Daoy (cell line): ENCODE measurements at regions not wholly inside any gene's neighbourhood (a gene's known extent, or its start where the extent isn't known, plus 50 kb on each side); places are given as distances from the start of the nearest gene placed in this dataset.
"Not testable (repeated sequence)": the region's sequence is repeated elsewhere in the genome, so short reads cannot be mapped to it uniquely, and the experiment has no call there.

Experiments used
- DNase-seq: peaks from one replicate; pipeline ENCODE4 v3.0.0-alpha.2; 2015; ENCODE audit warnings: low read depth

DNA sequence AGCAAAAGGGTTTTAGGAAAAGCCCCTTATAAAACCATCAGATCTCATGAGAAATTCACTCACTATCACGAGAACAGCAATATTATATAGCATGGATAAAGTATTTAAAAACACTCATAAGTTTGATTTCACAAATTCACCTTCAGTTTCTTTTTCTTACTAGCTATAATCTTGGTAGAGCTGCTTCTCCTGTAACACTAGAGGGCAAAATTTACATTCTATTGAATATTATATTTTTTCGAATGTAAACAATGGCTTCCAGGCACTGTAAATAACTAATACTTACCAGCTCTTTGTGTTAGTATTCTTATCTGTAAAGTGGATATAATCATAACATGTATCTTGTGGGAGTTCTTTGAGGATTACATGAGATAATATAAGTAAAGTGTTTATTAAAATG is 259.6 kb downstream of the CCER1 start:
- DNase-seq: no peak

DNA sequence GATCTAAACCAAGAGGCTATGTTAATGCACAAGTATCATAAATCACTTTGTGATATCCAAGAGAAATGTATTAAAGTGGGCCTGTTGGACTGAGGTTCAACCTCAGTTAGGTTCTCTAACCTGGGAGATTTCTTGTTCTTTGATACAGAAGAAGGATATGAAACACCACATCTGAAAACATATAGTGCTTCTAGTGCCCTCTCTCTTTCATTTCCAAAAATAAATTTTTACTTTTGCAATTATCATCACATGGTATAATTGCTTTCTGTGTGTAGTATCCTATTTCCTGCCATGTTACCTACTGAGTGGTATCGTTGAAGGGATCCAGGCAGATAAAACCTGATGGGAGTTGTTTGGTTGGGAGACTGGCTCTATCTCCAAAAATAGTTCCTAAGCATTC is 264.9 kb downstream of the CCER1 start:
- no peak for DNase-seq

DNA sequence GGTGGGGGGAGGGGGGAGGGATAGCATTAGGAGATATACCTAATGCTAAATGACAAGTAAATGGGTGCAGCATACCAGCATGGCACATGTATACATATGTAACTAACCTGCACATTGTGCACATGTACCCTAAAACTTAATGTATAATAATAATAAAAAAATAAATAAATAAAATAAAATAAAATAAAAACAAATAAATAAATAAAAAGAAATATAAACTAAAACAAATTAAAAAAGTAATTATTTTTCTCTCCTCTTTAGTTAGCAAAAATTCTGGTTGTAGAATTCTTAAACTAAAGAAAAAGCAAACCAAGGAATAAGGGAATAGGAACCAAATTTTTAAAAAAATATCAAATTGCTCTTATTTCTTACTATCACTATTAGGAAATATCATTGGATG is 267.3 kb downstream of the CCER1 start:
- not testable (repeated sequence) for DNase-seq

DNA sequence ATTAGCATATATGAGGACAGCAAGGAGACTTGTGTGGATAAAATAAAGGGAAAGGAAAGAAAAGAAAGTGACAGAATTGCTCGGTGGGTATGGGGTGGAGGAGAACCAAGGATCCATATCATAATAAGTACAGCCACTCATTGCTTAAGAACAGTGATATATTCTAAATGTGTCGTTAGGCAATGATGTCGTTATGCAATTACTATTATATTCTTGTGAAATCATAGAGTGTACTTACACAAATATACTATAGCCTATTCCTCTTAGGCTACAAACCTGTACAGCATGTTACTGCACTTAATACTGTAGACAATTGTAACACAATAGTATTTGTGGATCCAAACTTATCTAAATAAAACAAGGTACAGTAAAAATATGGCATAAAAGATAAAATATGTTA is 271.1 kb downstream of the CCER1 start:
- no peak for DNase-seq

DNA sequence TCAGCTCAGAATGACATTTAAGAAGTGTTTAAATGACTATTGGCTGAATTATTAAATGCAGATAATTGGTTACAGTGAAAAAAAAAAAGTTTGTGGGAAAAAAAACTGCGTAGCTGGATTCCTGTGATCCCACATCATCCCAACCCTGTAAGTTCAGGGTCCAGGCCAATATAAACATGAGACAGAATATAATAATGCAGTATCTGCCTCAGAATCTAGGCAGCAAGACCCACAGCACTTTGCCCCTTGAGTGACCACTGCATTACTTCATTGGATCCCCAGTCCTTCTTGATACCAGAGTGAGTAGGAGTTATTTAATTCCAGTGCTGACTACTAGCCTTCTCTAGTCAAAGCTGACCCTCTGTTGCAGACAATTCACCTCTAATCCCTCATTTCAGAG is 272.6 kb downstream of the CCER1 start:
- no peak for DNase-seq

DNA sequence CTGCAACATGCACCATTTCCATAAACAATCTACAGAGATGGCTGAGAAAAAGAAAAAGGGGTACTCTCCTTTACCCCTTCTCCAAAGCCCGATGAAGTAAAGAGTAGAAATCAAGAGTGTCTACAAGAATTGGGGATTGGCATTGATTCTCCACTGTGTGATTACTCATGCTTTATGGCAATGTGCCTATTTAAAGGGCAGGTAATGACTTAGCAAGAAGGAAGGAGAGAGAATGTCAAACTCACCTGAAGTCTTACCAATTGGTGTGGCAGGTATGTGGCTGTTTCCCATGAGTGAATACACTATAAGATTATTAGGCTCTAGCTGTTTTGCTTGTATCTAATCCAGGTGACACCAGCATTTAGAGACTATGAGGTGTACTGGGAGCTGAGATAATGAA is 275.3 kb downstream of the CCER1 start:
- DNase-seq: no peak

DNA sequence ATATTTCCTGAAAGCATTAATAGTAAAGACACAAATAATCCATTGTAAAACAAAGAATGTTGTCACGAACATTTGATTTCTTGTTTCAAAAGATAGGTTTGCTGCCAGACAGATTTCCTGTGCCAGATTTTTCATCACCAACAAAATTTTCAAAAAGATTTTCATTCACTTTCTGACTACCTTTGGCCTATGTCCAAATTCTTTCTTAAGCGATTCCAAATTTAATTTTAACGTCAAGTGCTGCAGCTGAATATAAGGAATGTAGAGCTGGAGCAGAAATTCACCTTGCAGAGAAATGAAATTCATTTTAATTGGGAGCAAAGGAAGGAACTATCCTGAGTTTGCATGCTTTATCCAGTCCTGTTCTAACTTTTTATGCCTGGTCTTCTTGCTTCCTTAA is 277.4 kb downstream of the CCER1 start:
- DNase-seq: no peak

DNA sequence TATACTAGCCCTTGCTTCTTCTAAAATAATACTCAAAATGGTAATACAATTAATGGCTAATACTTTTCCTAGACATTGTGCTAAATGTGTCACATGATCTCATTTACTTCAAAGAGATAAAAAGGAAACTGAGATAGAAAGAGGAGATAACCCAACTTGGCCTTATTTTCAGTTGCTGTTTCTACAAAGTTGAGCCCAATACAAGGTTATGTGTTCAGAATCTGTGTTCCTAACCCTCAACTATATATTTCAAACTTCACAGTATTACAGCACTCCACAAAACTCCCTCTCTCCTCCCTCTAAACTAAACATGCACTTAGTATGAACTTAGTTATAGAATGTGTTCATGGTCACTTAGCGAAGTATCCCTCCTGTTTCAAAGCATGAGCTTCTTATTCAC is 277.9 kb downstream of the CCER1 start:
- DNase-seq: no peak

DNA sequence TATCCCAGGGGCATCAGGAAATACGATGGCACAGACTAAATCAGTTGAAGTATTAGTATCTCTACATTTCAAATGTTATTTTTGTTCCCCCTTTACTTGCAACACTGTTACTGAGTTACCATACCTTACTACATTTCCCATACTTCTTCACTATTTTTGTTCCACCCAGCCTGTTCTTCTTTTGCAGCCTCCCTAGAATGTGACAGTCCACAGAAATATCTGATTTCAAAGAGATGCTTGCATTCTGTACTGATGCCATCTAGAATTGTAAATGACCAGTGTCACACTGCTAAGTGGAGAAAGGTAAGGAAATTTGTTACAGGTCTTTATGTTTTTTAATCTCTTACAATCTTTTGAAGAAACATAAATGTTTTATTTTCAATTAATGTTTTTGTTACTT is 279.9 kb downstream of the CCER1 start:
- DNase-seq: no peak

DNA sequence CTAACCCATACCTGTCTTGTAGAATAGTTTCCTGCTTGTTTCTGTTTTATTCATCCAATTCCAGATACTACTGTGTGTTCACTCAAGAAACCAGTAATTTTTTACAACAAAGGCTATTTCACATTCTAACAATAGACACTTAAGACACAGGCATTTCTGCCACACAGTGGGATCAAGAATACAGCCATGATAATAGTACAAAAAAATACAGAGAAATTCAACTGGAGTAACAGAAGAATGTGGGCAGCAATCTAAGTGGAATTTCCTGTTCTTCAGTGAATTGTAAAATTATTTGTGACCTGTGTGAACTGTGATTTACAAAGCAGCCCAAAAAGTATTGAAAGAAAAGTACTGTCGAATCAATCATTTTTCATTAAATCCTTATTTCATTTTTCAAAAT is 282.9 kb downstream of the CCER1 start:
- DNase-seq: no peak

DNA sequence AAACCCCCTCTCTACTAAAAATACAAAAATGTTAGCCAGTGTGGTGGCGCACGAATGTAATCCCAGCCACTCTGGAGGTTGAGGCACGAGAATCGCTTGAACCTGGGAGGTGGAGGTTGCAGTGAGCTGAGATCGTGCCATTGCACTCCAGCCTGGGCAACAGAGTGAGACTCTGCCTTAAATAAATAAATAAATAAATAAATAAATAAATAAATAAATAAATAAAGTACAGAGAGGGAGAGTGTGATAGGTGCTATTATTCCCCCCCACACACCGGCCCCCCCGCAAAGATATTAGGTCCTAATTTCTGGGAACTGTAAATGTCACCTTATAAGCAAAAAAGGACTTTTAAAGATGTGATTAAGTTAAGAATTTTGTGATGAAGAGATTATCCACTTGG is 291.0 kb downstream of the CCER1 start:
- not testable (repeated sequence) for DNase-seq

DNA sequence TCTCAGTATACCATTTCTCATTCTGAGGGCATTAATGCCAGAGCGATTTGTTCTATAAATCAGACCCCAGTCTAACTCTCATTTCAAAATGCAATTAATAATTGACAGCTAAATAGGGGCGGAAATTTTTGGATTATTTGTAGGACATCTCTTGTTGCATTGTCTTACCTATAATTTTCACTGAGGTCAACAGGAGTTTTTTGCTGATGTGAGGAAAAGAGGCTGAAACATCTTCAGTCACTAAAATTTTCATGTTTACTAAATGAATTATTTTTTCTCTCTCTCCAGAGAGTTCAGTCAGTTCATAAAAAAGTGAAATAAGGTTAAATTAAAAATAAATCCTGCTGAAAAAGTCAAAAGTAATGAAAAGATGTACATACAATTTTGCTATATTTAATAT is 295.9 kb downstream of the CCER1 start:
- DNase-seq: no peak

DNA sequence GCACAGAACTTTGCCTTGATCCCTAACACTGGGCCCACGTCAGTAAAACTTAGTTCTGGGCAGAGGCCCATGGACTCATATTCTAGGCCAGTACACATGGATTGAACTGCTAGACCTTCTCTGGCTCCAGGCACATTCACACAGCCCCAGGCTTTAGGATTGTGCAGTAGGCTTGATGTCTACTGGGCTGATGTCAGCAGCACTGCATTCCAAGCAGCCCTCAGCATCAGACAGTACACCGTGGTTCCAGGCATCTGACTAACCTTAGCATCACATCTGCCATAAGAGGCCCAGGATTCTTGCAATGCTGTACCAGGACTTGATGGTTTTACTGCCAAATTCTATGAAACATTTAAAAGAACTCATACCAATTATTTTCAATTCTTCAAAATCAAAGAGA is 301.9 kb downstream of the CCER1 start:
- no peak for DNase-seq

DNA sequence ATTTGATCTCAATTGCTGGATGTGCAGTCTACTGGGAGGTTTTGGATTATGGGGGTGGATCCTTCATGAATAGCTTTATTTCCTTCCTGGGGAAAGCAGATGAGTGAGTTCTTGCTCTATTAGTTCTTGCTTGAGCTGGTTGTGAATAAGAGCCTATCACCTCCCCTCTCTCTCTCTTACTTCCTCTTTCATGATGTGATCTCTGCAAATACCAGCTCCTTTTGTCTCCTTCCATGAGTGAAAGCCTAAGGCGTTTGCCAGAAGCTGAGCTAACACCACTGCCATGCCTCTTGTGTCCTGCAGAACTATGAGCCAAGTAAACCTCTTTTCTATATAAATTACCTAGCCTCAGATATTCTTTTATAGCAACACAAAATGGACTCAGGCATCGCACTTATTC is 302.7 kb downstream of the CCER1 start:
- DNase-seq: no peak

DNA sequence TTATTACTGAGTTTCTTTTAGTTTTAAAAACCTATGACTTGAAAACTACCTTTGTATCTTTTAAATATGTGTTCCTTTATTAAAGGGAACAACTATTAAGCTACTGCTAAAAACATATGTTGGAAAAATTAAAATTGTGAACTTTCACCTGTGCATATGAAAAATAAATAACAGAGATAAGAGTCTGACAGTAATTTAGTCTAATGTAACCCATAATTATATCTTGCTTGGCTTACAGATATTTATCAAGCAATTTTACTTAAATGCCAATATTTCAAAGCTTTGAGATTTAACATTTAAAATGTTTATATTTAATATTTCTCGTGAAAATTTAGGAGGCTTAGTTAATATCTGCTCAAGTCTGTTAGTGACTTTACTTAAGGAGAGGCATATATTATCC is 309.8 kb downstream of the CCER1 start:
- no peak for DNase-seq

DNA sequence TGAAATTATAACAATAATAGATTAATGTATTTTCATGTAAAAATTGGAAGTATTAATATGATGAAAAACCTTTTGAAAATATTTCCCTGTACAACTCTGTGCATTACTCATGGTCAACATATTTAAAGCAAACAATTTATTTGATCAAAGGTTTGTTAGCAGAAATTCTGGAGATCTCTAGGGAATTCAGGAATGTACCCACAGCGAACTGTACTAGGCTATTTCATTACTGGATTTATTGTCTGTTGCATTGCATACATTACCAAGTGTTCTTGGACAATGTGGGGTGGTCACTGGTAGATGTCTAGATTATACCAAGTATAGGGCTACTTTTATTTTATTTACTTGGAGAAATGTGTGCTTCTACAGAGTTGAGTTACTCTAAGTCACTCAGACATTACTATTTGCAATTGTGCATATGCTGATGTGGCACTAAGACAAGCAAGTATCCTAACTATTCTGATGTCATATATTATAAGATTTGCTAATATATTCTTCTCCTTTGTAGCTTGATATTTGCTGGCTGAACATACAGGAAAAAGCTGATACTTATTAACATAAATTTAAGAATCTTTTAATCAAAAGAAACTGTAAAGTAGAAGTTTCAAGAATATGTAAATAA is 323.3 kb downstream of the CCER1 start:
- DNase-seq: no peak

DNA sequence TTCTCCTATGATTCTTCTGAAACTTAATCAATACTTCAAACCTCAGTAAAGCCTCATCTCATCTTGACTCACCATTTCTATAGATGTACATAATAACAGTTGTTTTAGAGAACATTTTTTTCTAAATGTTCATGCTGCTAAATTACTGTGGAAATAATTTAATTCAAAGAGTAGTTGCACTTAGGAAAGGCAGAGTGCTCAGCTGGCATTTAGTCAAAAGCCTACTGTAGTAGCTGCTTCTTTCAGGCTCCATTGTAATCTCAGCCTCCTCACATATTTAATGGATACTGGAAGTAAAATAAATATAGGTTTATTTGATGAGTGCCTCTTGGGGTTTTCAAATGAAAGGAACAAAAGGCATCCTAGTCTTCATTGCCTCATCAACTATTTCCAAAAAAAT is 325.0 kb downstream of the CCER1 start:
- no peak for DNase-seq

DNA sequence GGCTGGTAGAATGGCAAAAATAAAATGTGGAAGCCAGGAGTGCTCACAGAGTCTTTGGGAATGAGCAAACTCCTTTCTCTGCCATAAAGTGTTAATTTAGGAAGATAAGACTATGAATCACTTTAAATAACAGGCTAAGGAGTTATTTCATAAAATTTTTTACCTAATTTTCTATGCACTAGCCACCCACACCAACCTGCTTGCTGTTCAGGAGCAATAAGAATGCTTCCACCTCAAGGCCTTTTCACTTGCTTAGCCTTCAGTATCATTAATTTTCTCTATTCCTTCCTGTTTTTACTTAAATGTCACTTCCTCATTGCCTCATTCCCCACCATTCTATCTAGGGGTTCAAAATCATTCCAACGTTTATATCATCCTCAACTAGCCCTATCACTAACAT is 326.8 kb downstream of the CCER1 start:
- DNase-seq: no peak

DNA sequence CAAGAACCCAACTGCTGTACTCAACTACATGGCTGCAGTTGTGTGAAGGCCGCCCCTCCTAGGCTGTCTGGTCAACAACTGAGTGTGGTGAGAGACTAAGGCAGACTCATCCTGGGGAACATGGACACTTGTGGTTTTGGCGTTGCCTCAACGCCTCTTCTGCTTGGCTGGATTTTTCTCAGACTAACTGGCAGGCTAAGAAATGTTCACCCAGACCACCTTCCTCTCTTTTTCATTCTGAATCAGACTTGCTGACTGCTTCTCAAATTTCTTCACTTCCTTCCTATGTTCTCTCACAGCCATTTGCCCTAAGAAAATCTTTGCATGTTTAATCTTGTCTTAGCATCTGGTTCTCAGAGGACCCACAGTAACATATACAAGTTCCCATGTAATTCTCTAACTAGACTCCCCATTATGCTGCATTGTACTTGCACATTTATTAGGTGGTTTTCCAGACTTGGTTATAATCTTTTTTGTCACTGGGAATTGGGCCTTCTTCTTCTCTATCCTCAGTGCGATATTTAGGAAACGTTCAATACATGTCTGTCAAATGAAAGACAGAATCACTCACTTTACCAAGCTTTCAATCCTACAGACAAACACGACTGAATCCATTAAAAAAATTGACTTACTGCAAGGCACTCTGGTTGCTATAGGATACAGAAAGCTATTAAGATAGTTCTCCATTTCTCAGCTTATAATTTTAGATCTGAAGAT is 327.6 kb downstream of the CCER1 start:
- DNase-seq: no peak

DNA sequence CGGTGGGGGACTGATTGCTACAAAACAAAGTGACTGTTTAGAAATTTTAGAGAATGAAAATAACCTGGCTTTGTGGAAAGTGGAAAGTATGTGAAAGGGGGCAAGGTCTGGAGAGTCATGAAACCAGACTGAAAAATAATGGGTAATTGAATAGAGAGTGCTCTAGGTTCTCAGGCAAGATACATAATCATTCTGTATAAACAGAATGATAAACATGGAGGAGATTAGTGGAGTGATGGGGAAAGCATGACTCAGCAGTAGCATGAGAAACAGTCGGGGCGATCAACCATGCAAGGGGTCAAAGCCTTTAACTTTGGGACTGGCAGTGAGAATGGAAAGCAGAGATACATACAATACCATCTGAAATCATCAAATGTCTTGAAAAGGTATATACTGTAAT is 332.5 kb downstream of the CCER1 start:
- no peak for DNase-seq

DNA sequence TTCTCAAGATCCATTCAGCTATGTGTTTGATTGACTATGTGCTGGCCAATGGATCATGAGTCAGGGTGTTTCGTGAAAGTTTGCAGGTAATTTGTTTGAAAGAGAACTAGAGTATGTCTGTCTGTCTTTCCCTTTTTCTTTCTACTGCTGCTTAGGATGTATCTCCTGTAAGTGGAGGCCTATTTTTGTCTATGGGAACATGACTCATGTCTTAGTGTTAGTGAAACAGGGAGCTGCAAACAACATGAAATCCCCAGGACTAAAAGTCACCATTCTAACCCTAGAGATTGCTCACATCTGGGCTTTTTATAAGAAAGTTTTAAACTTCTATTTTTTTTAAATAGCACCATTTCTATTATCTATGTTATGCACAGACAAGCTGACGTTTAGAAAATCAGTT is 333.0 kb downstream of the CCER1 start:
- DNase-seq: no peak

DNA sequence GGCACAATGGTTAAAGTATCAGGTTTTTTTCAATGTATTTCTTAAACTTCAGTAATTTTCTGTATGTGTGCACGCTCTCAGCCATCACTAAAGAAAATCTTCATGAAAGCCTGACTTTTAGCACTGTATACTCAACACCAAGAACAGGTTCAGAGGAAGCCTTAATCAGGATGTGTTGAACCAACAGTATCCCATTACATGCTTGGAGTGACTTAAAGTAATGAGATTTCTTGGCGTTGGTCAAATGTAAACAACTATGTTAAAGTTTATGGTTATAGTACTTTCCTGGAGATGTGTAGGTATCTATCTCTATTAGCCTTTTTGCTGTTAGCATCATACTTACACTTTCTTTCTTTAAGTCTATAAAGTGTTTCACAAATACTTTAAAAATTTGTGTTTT is 335.0 kb downstream of the CCER1 start:
- no peak for DNase-seq

DNA sequence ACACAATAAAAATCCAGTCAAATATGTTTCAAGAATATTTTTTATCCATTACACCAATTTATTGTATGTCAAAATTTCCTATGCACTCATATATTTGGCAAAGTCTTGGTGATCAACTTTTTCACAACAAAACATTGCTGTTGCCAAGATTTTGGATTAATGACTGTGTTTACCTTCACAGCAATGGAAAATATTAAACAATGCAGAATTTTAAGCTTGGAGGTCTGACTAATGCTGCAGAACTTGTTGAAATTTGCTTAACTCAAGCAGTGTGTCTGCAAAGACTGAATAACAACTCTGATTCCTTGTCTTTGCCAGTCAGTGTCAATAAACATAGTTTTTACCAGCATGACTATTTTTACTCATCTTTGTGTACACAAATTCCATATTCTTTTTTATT is 336.4 kb downstream of the CCER1 start:
- no peak for DNase-seq

DNA sequence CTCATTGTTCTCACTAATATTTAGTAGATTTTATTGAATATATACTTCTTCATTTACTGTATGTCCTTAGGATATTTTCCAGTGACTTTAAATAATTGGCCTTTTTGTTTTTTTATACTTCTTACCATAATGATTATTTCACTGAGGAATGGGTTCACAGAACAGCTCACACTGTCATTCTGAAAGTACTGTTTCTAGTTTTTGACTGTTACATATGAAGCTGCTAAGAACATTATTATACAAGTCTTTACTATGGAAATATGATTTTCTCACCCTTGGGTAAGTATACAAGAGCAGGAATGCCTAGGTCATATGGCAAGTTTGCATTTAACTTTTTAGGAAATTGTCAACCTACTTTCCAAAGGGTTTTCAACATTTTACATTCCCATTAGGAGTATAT is 343.1 kb downstream of the CCER1 start:
- DNase-seq: no peak
